ENCODE measurements at regions not wholly inside any gene's neighbourhood (a gene's known extent, or its start where the extent isn't known, plus 50 kb on each side); places are given as distances from the start of the nearest gene placed in this dataset.

GRCh38 chr15:23760024-23760423 is 72.9 kb upstream of the NDN start:
- no peak overlapping the region for H3K27ac ChIP-seq (ENCODE audit: low read depth, low read length)
- H3K4me1 ChIP-seq (ENCODE audit: control insufficient read depth in 1 of 2, insufficient read depth in 2 of 2, low read length in 2 of 2) = no peaks in the 10 kb centered on the region
- no peaks in the 10 kb centered on the region for H3K9me2 ChIP-seq (ENCODE audit: insufficient read depth)
- H3K9ac ChIP-seq (ENCODE audit: low read length) = no peak overlapping the region
- DNase-seq (ENCODE audit: low read depth, low spot score) (no peak), ATAC-seq (no peak)
- H3K79me2 ChIP-seq (ENCODE audit: insufficient read depth, low read length) = no peaks in the 10 kb centered on the region
- BruUV-seq (replicated peaks) = no TSS peak
- RAD21 ChIA-PET (ENCODE audit: low non-redundant PET in 1 of 2, low total read pairs in 2 of 2, uncharacterized antibody in 2 of 2, unreplicated experiment in 2 of 2) = no interaction called here
- H3K9me3 ChIP-seq (ENCODE audit: control insufficient read depth in 1 of 2, insufficient read depth in 1 of 2, low read depth in 1 of 2, low read length in 2 of 2) = peaks cover 11 to 55% of the 10 kb centered on the region in 2 experiments; a peak in 2 of 4 replicates
- H3K4me2 ChIP-seq (ENCODE audit: low read length) = no peak overlapping the region
- no peaks in the 10 kb centered on the region for H4K20me1 ChIP-seq (ENCODE audit: insufficient read depth)
- no peaks in the 10 kb centered on the region for H3K27me3 ChIP-seq (ENCODE audit: insufficient read depth, low read length)
- no peak for TF ChIP-seq POLR2AphosphoS5 (IDR thresholded peaks at IDR 0.05; ENCODE audit: low read depth, low read length)
- no peak for TF ChIP-seq ELF1 (IDR thresholded peaks at IDR 0.05; ENCODE audit: borderline replicate concordance, low read depth)
- CTCF ChIA-PET = no interaction called here
- no peak overlapping the region for H3K4me3 ChIP-seq (replicated peaks in 1 of 2; ENCODE audit: low read depth in 1 of 2, low read length in 2 of 2)
- POLR2A ChIA-PET = no interaction called here
- intact Hi-C loops (cut with micrococcal nuclease) = no loop called here
- H3K36me3 ChIP-seq (ENCODE audit: control insufficient read depth in 1 of 2, insufficient read depth in 2 of 2, low read length in 2 of 2) = no peaks in the 10 kb centered on the region
- no peak overlapping the region for H2AFZ ChIP-seq (ENCODE audit: low read depth, low read length, poor library complexity, severe bottlenecking)

GRCh38 chr15:23761386-23761785 is 74.3 kb upstream of the NDN start:
- POLR2A ChIA-PET = no interaction called here
- no TSS peak for BruUV-seq (replicated peaks)

More at GRCh38 chr15:23761386-23761785, 74.3 kb upstream of the NDN start:
- H3K9ac ChIP-seq (ENCODE audit: low read length) = no peak overlapping the region
- CTCF ChIA-PET = no interaction called here
- H3K4me2 ChIP-seq (ENCODE audit: low read length) = no peak overlapping the region
- H3K4me1 ChIP-seq (ENCODE audit: control insufficient read depth in 1 of 2, insufficient read depth in 2 of 2, low read length in 2 of 2) = no peaks in the 10 kb centered on the region
- DNase-seq (ENCODE audit: low read depth, low spot score) = no peak
- H3K4me3 ChIP-seq (replicated peaks in 1 of 2; ENCODE audit: low read depth in 1 of 2, low read length in 2 of 2) = no peak overlapping the region
- H3K27ac ChIP-seq (ENCODE audit: low read depth, low read length) = no peak overlapping the region
- no peaks in the 10 kb centered on the region for H3K27me3 ChIP-seq (ENCODE audit: insufficient read depth, low read length)
- H4K20me1 ChIP-seq (ENCODE audit: insufficient read depth) = no peaks in the 10 kb centered on the region
- H3K36me3 ChIP-seq (ENCODE audit: control insufficient read depth in 1 of 2, insufficient read depth in 2 of 2, low read length in 2 of 2) = no peaks in the 10 kb centered on the region
- H3K9me3 ChIP-seq (ENCODE audit: control insufficient read depth in 1 of 2, insufficient read depth in 1 of 2, low read depth in 1 of 2, low read length in 2 of 2) = peaks cover 11 to 52% of the 10 kb centered on the region in 2 experiments; a peak in 2 of 4 replicates
- no peaks in the 10 kb centered on the region for H3K79me2 ChIP-seq (ENCODE audit: insufficient read depth, low read length)
- TF ChIP-seq SRF (IDR thresholded peaks at IDR 0.05; ENCODE audit: low read depth) (no peak), EGR1 (IDR thresholded peaks at IDR 0.05; ENCODE audit: low read depth) (no peak), EZH2phosphoT487 (IDR thresholded peaks at IDR 0.05; ENCODE audit: borderline replicate concordance) (no peak), REST (IDR thresholded peaks at IDR 0.05; ENCODE audit: low read depth) (no peak), POLR2A (IDR thresholded peaks at IDR 0.05; ENCODE audit: borderline replicate concordance, extremely low read depth, insufficient read depth, insufficient read length) (no peak), RAD21 (IDR thresholded peaks at IDR 0.05; ENCODE audit: low read depth) (no peak), YY1 (IDR thresholded peaks at IDR 0.05; ENCODE audit: extremely low read depth, insufficient replicate concordance, low read depth, low read length) (no peak), TCF7L2 (IDR thresholded peaks at IDR 0.05; ENCODE audit: borderline replicate concordance, extremely low read depth, insufficient read depth, insufficient read length) (no peak), ATF3 (IDR thresholded peaks at IDR 0.05) (no peak), EZH2 (IDR thresholded peaks at IDR 0.05) (no peak), ZNF274 (IDR thresholded peaks at IDR 0.05; ENCODE audit: low read depth, low read length) (no peak)
- no peaks in the 10 kb centered on the region for H3K9me2 ChIP-seq (ENCODE audit: insufficient read depth)
- intact Hi-C loops (cut with micrococcal nuclease) = no loop called here
- no peak overlapping the region for H2AFZ ChIP-seq (ENCODE audit: low read depth, low read length, poor library complexity, severe bottlenecking)
- ATAC-seq = no peak
- RAD21 ChIA-PET (ENCODE audit: low non-redundant PET in 1 of 2, low total read pairs in 2 of 2, uncharacterized antibody in 2 of 2, unreplicated experiment in 2 of 2) = no interaction called here

Data from HCT116 (cell line).